ENCODE measurements at regions not wholly inside any gene's neighbourhood (a gene's known extent, or its start where the extent isn't known, plus 50 kb on each side); places are given as distances from the start of the nearest gene placed in this dataset.

GRCh38 chrX:39819921-39820849 is 277.6 kb downstream of the BCOR start:
- DNase-seq, result peak; percentile 26

GRCh38 chrX:39820938-39821708 is 276.6 kb downstream of the BCOR start:
- peak; percentile 59 for DNase-seq

GRCh38 chrX:39821709-39822095 is 276.1 kb downstream of the BCOR start:
- DNase-seq, result no peak

GRCh38 chrX:39822133-39822748 is 275.5 kb downstream of the BCOR start:
- DNase-seq, result no peak

- no peak for DNase-seq
Observed at GRCh38 chrX:39823424-39823823, 274.3 kb downstream of the BCOR start.

- no peak for DNase-seq
Observed at GRCh38 chrX:39823854-39824253, 273.9 kb downstream of the BCOR start.

GRCh38 chrX:39826813-39827543 is 270.8 kb downstream of the BCOR start:
- DNase-seq, result no peak

GRCh38 chrX:39827951-39828350 is 269.8 kb downstream of the BCOR start:
- no peak for DNase-seq

GRCh38 chrX:39828971-39829370 is 268.8 kb downstream of the BCOR start:
- no peak for DNase-seq

GRCh38 chrX:39829965-39830364 is 267.8 kb downstream of the BCOR start:
- DNase-seq, result no peak

- DNase-seq, result no peak
Observed at GRCh38 chrX:39830414-39830813, 267.3 kb downstream of the BCOR start.

- DNase-seq, result no peak
Observed at GRCh38 chrX:39832211-39832610, 265.5 kb downstream of the BCOR start.

- DNase-seq, result no peak
Observed at GRCh38 chrX:39834600-39834999, 263.2 kb downstream of the BCOR start.

- no peak for DNase-seq
Observed at GRCh38 chrX:39835241-39835640, 262.5 kb downstream of the BCOR start.

GRCh38 chrX:39835776-39836175 is 262.0 kb downstream of the BCOR start:
- no peak for DNase-seq

- no peak for DNase-seq
Observed at GRCh38 chrX:39836802-39837420, 260.8 kb downstream of the BCOR start.

- DNase-seq, result no peak
Observed at GRCh38 chrX:39837688-39838087, 260.1 kb downstream of the BCOR start.

- DNase-seq, result no peak
Observed at GRCh38 chrX:39839371-39839770, 258.4 kb downstream of the BCOR start.

GRCh38 chrX:39840133-39840532 is 257.6 kb downstream of the BCOR start:
- DNase-seq, result no peak

GRCh38 chrX:39840581-39841093 is 257.1 kb downstream of the BCOR start:
- DNase-seq, result no peak

- DNase-seq, result no peak
Observed at GRCh38 chrX:39841604-39842003, 256.2 kb downstream of the BCOR start.
